G401.6 (cell line): ENCODE measurements at regions not wholly inside any gene's neighbourhood (a gene's known extent, or its start where the extent isn't known, plus 50 kb on each side); places are given as distances from the start of the nearest gene placed in this dataset.
"Not testable (repeated sequence)": the region's sequence is repeated elsewhere in the genome, so short reads cannot be mapped to it uniquely, and the experiment has no call there.

ENCODE experiments used
- FAIRE-seq: peaks from 2 replicates; lab custom pipeline; 2012; peaks lifted over from hg19 to GRCh38; lab: Jason Lieb, UNC

DNA sequence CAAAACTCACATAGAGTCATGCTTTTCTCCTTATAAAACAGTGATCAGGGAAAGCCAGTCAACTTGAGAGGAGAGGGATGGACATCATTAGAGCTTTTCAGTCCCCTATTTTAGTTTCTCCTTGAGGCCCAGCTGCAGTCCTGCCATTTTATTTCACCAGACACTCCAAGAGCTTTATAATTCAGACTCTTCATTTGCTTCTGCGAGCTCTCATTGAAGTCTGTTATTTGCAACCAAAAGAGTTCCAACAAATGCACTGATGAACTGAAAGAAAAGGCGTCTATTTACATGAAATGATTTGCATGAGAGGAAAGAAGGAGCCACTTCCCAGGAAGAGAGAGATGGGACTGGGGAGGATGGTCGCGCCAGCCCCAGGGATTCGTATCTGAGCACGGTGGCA lies 86.8 kb downstream of the NDUFA12 start:
- FAIRE-seq, result no peak

- no peak for FAIRE-seq
Measured at GRCh38 chr12:94909663-94910062, 93.8 kb downstream of the NDUFA12 start.

DNA sequence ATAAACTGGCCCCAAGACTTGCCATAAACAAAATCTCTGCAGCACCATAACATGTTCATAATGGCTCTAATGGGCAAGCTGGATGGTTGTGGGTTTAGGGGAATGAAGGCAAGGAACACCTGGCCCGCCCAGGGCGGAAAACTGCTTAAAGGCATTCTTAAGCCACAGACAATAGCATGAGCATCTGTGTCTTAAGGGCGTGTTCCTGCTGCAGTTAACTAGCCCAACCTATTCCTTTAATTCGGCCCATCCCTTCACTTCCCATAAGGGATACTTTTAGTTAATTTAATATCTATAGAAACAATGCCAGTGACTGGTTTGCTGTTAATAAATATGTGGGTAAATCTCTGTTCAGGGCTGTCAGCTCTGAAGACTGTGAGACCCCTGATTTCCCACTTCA lies 97.7 kb downstream of the NDUFA12 start:
- FAIRE-seq, result not testable (repeated sequence)

- no peak for FAIRE-seq
Measured at GRCh38 chr12:94900496-94900895, 103.0 kb downstream of the NDUFA12 start.

DNA sequence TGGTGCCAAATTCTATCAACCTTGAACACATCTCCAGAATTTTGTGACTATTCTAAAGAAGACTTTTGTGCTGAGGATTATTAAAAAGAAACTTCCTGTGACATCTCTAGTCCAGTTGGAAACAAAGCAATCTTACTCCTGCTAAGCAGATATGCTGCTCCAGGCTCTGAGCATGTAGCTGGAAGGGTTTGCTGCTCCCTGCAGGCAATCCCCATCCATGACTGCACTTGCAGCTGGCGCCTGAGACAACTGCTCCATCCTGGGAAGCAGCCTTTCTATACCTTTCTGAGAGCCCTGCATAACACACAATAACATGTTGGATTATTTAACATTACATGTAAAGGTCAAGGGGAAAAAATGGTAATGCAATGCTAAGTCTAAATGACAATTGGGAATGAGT lies 105.1 kb downstream of the NDUFA12 start:
- no peak for FAIRE-seq

- no peak for FAIRE-seq
Measured at GRCh38 chr12:94892544-94893267, 110.8 kb downstream of the NDUFA12 start.

GRCh38 chr12:94889445-94890210 lies 113.9 kb downstream of the NDUFA12 start:
- FAIRE-seq, result no peak

- FAIRE-seq, result no peak
Measured at GRCh38 chr12:94879542-94879941, 124.0 kb downstream of the NDUFA12 start.

DNA sequence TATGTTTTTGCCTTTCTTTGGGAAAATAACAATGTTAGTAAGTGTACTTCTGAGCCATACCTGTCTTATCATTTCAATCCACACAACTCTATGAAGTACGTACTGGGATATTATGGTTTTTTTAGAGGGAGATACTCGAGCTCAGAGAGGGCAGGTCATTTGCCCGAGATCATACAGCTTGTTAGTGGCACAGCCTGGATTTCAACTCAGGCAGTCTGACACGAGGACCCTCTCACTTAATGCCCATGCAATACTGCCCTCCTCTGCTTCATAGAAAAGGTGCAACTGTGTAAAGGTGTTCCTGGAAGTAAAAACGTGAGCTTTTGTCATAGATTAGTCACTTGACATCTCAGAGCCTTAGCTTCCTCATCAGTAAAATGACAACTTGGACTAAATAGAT lies 128.0 kb downstream of the NDUFA12 start:
- no peak for FAIRE-seq

GRCh38 chr12:94874518-94875302 lies 128.8 kb downstream of the NDUFA12 start:
- FAIRE-seq, result no peak

DNA sequence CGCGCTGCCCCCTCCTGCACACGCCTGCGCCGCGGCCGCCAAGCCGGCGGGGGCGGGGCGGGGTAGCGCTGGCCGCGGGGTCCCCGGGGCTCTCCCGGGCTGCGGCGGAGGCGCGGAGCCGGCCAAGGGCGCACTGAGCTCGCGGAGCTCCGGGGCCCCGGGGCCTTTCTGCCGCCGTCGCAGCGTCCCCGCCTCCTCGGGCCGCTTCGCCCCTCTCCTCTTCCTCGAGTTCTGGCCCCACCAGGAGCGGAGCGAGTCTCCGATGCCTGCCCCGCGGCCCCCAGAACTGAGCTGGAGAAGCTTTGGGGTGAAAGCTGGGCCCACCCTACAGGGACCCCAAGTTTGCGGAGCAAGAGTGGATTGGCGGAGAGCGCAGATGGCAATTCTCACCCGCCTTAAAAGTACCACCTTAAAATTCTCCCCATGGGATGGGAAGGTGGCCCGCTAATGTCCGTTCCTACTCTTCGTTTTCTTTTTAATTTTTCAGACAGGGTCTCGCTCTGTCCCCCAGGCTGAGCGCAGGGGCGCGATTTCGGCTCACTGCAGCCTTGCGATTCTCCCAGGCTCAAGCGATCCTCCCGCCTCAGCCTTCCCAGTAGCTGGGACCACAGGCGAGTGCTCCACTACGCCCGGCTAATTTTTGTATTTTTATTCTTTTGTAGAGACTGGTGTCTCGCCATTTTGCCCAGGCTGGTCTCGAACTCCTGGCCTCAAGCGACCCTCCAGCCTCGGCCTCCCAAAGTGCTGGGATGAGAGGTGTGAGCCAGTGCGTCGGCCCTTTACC lies 129.6 kb downstream of the NDUFA12 start:
- FAIRE-seq, result no peak

DNA sequence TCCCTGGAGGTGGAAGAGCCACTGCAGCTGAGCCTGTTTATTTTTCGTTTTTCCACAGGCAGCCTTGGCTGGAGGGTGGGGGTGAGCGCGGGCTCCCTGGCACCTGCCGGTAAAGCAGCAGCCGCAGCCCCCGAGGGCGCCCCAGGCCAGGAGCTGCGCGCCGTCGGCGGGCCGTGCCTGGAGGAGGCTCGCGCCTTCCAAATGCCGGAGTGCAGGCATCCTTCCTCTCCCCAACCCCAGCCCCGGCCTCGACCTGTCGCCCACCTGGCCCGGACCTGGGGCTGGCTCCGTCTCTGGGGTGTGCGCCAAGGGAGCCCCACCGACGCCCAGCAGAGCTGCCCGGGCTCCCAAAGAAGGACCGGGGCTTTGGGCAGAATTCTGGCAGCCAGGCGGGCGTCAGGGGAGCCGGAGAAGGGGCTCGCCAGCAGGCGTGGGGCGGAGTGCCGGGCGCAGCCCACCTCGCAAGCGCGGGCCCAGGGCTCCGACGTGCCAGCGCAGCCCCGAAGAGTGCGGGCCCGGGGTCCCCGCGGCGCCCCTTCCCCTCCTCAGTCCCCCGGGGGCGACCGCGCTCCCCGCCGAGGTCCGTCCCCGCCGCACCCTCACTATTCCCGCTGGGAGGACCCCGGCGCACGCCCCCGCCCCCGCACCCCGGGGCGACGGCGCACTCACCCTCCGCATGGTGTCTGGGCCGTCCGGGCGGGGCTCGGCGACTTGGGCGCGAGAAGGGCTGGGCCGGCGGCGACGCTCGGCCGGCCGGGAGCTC lies 130.3 kb downstream of the NDUFA12 start:
- FAIRE-seq, result no peak

DNA sequence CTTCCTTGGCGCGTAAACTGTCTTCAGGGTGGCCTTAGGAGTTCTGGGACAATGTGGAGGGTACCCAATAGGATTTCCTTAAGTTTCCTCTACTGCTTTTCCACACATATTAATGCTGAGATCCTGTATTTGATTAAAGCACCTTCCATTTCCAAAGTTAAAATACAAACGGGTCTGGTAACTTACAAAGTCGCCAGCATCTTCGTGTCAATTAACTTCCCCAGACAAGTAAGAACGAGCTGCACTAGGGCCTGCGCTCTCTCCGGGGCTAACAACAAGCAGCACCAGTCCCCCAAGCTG lies 130.9 kb downstream of the NDUFA12 start:
- no peak for FAIRE-seq

GRCh38 chr12:94872007-94872653 lies 131.4 kb downstream of the NDUFA12 start:
- FAIRE-seq, result no peak

GRCh38 chr12:94870511-94870910 lies 133.0 kb downstream of the NDUFA12 start:
- FAIRE-seq, result no peak

- no peak for FAIRE-seq
Measured at GRCh38 chr12:94868161-94868560, 135.3 kb downstream of the NDUFA12 start.

DNA sequence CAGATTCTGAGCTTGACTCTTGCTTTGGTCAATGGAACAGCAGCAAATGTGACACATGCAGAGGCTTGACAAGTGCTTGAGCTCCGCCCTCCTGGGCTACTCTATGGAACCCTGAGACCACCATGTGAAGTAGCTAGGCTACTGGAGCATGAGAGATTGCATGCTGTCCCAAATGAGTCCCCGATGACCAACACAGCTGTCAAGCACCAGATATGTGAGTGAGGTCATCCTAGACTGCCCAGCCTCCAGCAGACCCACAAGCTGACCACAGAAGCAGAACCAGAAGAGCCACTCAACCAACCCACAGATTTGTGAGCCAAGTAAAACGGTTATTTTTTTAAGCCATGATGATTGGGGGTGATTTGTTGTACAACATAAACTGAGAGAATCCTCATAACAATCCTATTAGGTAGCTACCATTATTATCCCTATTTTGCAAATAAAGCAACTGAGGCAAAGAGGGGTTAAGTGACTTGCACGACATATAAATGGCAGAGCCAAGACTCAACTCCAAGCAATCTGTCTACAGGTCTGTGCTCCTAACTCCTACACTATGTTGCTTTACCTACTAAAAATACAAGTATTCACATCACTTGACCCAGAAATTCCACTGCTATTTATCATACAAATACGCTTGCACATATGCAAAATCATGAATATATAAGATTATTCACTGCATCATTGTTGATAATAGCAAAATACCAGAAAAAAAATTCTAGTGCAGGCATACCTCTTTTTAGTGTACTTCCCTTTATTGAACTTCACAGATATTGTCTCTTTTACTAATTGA lies 136.2 kb downstream of the NDUFA12 start:
- no peak for FAIRE-seq

DNA sequence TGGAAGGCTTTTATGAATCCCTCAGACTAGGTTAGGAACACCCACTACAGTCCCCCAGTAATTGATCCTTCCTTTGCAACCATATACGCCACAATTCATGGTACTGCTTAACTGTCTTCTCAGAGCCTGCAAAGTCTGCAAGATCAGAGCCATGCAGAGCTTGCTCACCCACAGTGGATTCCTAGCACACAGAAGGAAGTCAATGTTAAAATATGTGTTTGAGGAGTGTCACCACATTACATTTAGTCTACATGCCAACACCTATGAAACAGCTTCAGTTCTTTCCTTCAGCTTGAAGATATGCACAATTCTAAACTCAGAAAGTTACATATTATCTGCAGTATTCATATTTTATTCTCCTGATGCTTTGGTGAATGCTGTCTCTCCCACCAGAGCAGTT lies 138.5 kb downstream of the NDUFA12 start:
- no peak for FAIRE-seq

GRCh38 chr12:94863321-94864035 lies 140.0 kb downstream of the NDUFA12 start:
- FAIRE-seq, result no peak

- no peak for FAIRE-seq
Measured at GRCh38 chr12:94862421-94862820, 141.1 kb downstream of the NDUFA12 start.
